ENCODE measurements at regions not wholly inside any gene's neighbourhood (a gene's known extent, or its start where the extent isn't known, plus 50 kb on each side); places are given as distances from the start of the nearest gene placed in this dataset.

DNA sequence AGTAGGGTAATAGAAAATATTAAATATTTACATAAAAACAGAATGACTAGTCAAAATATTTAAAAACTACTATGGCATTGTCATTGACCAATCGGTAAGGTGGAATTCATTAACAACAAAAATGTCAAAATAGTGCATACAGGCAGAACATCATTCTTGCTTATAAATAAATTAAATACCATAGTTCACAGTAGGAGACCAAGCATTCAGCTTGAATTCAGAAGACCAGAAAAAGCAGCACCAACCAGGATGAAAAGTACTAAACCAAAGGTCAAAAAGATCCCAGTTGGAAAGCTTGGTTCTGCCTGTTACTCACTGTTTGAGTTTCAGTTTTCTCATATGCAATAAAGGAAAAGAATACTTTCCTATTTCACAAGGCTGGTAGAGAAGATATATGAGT, 244.3 kb downstream of the OSR1 start:
- no peaks in the 10 kb centered on the region for H3F3A ChIP-seq (ENCODE audit: control insufficient read depth, insufficient read depth)
- no peak overlapping the region for H3K27ac ChIP-seq (ENCODE audit: low read depth, low read length)
- H3K4me2 ChIP-seq (ENCODE audit: low read length), result no peak overlapping the region

GRCh38 chr2:19111354-19111753, 247.1 kb downstream of the OSR1 start:
- no peak overlapping the region for H3K4me2 ChIP-seq (ENCODE audit: low read length)
- H3K4me3 ChIP-seq (ENCODE audit: low read length), result no peak overlapping the region
- H3K9me2 ChIP-seq (replicated peaks; ENCODE audit: control insufficient read depth, low read length), result no peaks in the 10 kb centered on the region
- H3K27ac ChIP-seq (ENCODE audit: low read depth, low read length), result no peak overlapping the region
- H3K9me3 ChIP-seq (ENCODE audit: control insufficient read depth, insufficient read depth, low read length), result no peaks in the 10 kb centered on the region
- TF ChIP-seq, protein P1, sequence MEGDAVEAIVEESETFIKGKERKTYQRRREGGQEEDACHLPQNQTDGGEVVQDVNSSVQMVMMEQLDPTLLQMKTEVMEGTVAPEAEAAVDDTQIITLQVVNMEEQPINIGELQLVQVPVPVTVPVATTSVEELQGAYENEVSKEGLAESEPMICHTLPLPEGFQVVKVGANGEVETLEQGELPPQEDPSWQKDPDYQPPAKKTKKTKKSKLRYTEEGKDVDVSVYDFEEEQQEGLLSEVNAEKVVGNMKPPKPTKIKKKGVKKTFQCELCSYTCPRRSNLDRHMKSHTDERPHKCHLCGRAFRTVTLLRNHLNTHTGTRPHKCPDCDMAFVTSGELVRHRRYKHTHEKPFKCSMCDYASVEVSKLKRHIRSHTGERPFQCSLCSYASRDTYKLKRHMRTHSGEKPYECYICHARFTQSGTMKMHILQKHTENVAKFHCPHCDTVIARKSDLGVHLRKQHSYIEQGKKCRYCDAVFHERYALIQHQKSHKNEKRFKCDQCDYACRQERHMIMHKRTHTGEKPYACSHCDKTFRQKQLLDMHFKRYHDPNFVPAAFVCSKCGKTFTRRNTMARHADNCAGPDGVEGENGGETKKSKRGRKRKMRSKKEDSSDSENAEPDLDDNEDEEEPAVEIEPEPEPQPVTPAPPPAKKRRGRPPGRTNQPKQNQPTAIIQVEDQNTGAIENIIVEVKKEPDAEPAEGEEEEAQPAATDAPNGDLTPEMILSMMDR (IDR thresholded peaks at IDR 0.05; ENCODE audit: low read depth, low read length, poor library complexity, severe bottlenecking), result no peak
- no peak for TF ChIP-seq EZH2phosphoT487 (IDR thresholded peaks at IDR 0.05; ENCODE audit: borderline replicate concordance, low read length)
- H3K4me1 ChIP-seq (ENCODE audit: control insufficient read depth, low read length), result no peaks in the 10 kb centered on the region
- no peaks in the 10 kb centered on the region for H3K36me3 ChIP-seq (ENCODE audit: control insufficient read depth, low read length)
- no peaks in the 10 kb centered on the region for H4K20me1 ChIP-seq (ENCODE audit: control insufficient read depth, insufficient read depth, low read depth, low read length)
- H3K27me3 ChIP-seq (ENCODE audit: control insufficient read depth, low read length), result no peaks in the 10 kb centered on the region
- no peaks in the 10 kb centered on the region for H3F3A ChIP-seq (ENCODE audit: control insufficient read depth, insufficient read depth)
- no peaks in the 10 kb centered on the region for H3K79me2 ChIP-seq (ENCODE audit: control insufficient read depth, low read length)

More for the DNA sequence above, 244.3 kb downstream of the OSR1 start:
- Histone ChIP-seq H3K27me3 (ENCODE audit: control insufficient read depth, low read length) (no peaks in the 10 kb centered on the region), H3K36me3 (ENCODE audit: control insufficient read depth, low read length) (no peaks in the 10 kb centered on the region), H3K4me1 (ENCODE audit: control insufficient read depth, low read length) (no peaks in the 10 kb centered on the region), H3K79me2 (ENCODE audit: control insufficient read depth, low read length) (no peaks in the 10 kb centered on the region), H3K9me3 (ENCODE audit: control insufficient read depth, insufficient read depth, low read length) (no peaks in the 10 kb centered on the region), H3K4me3 (ENCODE audit: low read length) (no peak overlapping the region), H4K20me1 (ENCODE audit: control insufficient read depth, insufficient read depth, low read depth, low read length) (no peaks in the 10 kb centered on the region), H3K9me2 (replicated peaks; ENCODE audit: control insufficient read depth, low read length) (no peaks in the 10 kb centered on the region)
- no peak for TF ChIP-seq EZH2phosphoT487 (IDR thresholded peaks at IDR 0.05; ENCODE audit: borderline replicate concordance, low read length)

GRCh38 chr2:19109518-19109917, 248.9 kb downstream of the OSR1 start:
- Histone ChIP-seq H3K9me3 (ENCODE audit: control insufficient read depth, insufficient read depth, low read length) (no peaks in the 10 kb centered on the region), H3F3A (ENCODE audit: control insufficient read depth, insufficient read depth) (no peaks in the 10 kb centered on the region), H3K79me2 (ENCODE audit: control insufficient read depth, low read length) (no peaks in the 10 kb centered on the region), H4K20me1 (ENCODE audit: control insufficient read depth, insufficient read depth, low read depth, low read length) (no peaks in the 10 kb centered on the region), H3K4me2 (ENCODE audit: low read length) (no peak overlapping the region), H3K4me3 (ENCODE audit: low read length) (no peak overlapping the region), H3K9me2 (replicated peaks; ENCODE audit: control insufficient read depth, low read length) (no peaks in the 10 kb centered on the region), H3K27ac (ENCODE audit: low read depth, low read length) (no peak overlapping the region), H3K27me3 (ENCODE audit: control insufficient read depth, low read length) (no peaks in the 10 kb centered on the region), H3K4me1 (ENCODE audit: control insufficient read depth, low read length) (no peaks in the 10 kb centered on the region), H3K36me3 (ENCODE audit: control insufficient read depth, low read length) (no peaks in the 10 kb centered on the region)
- TF ChIP-seq EZH2phosphoT487 (IDR thresholded peaks at IDR 0.05; ENCODE audit: borderline replicate concordance, low read length), result no peak
- TF ChIP-seq, protein P1 (IDR thresholded peaks at IDR 0.05; ENCODE audit: low read depth, low read length, poor library complexity, severe bottlenecking), result no peak

DNA sequence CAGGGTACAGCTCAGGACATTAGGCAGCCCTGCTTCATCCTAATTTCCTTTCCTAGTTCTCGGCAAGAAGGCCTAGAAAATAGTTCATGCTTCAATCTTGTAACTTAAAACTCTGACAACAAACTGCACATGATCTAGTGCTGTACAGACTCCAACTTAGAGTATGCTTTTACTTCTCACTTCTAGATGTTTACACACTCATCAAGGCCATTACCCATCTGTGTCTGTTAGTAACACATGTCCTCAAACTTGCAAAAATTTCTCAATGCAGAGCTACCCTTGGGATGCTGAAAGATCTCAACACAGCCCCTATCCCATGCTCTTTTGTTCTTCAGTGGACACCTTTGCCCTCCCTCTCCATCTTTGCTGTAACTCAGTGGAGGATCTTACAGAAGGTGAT, 252.0 kb downstream of the OSR1 start:
- Histone ChIP-seq H4K20me1 (ENCODE audit: control insufficient read depth, insufficient read depth, low read depth, low read length) (no peaks in the 10 kb centered on the region), H3K4me3 (ENCODE audit: low read length) (no peak overlapping the region), H3K4me2 (ENCODE audit: low read length) (no peak overlapping the region), H3K9me3 (ENCODE audit: control insufficient read depth, insufficient read depth, low read length) (no peaks in the 10 kb centered on the region), H3K79me2 (ENCODE audit: control insufficient read depth, low read length) (no peaks in the 10 kb centered on the region), H3K27me3 (ENCODE audit: control insufficient read depth, low read length) (no peaks in the 10 kb centered on the region), H3K27ac (ENCODE audit: low read depth, low read length) (no peak overlapping the region), H3K4me1 (ENCODE audit: control insufficient read depth, low read length) (no peaks in the 10 kb centered on the region), H3F3A (ENCODE audit: control insufficient read depth, insufficient read depth) (no peaks in the 10 kb centered on the region), H3K9me2 (replicated peaks; ENCODE audit: control insufficient read depth, low read length) (no peaks in the 10 kb centered on the region), H3K36me3 (ENCODE audit: control insufficient read depth, low read length) (no peaks in the 10 kb centered on the region)
- TF ChIP-seq EZH2phosphoT487 (IDR thresholded peaks at IDR 0.05; ENCODE audit: borderline replicate concordance, low read length), result no peak
- TF ChIP-seq, protein P1 (IDR thresholded peaks at IDR 0.05; ENCODE audit: low read depth, low read length, poor library complexity, severe bottlenecking), result no peak

Measured in DOHH2 (cell line).